WTC11 (cell line): ENCODE measurements at regions not wholly inside any gene's neighbourhood (a gene's known extent, or its start where the extent isn't known, plus 50 kb on each side); places are given as distances from the start of the nearest gene placed in this dataset.

Source experiments
- ATAC-seq: fragments of 200-7000 bp; cut with Tn5 transposase; 2 replicates; pipeline ENCODE4 v1.10.0; 2021; ENCODE audit warnings: mild to moderate bottlenecking, moderate library complexity
- CTCF ChIA-PET: fragments of 300-600 bp; sonication (Branson Sonifier 250); formaldehyde crosslinking; loops from one replicate; lab custom pipeline; 2021; ENCODE audit warnings: antibody characterized with exemption; lab: Charles Lee
- POLR2A ChIA-PET: fragments of 350-600 bp; sonication (Branson Sonifier 250); formaldehyde crosslinking; loops from one replicate; lab custom pipeline; 2021; ENCODE audit warnings: antibody characterized with exemption; lab: Charles Lee
- DNase-seq: peaks from one replicate; pipeline ENCODE4 v3.0.0; 2021; ENCODE audit warnings: low spot score
- H3K27ac Mint-ChIP-seq: 2 replicates; pipeline ENCODE4 v1.8.0; 2021; ENCODE audit warnings: mixed read lengths
- H3K27me3 Mint-ChIP-seq: 2 replicates; pipeline ENCODE4 v1.8.0; 2021; ENCODE audit warnings: low read depth, mild to moderate bottlenecking, moderate library complexity, mixed read lengths
- H3K36me3 Mint-ChIP-seq: 2 replicates; pipeline ENCODE4 v1.8.0; 2021; ENCODE audit warnings: mixed read lengths
- H3K4me1 Mint-ChIP-seq: 2 replicates; pipeline ENCODE4 v1.8.0; 2022; ENCODE audit warnings: mixed read lengths
- H3K4me3 Mint-ChIP-seq: 2 replicates; pipeline ENCODE4 v1.8.0; 2021; ENCODE audit warnings: mild to moderate bottlenecking, moderate library complexity, mixed read lengths
- H3K9me3 Mint-ChIP-seq: 2 replicates; pipeline ENCODE4 v1.8.0; 2021; ENCODE audit warnings: mixed read lengths
- E2F4 ChIP-seq: sonication (generic); formaldehyde crosslinking; IDR thresholded peaks from 2 replicates; pipeline ENCODE4 v1.8.1; 2022; ENCODE audit warnings: low read depth, mild to moderate bottlenecking, moderate library complexity, missing genetic modification reagents, borderline replicate concordance
- ELF4 ChIP-seq: sonication (generic); formaldehyde crosslinking; IDR thresholded peaks from 2 replicates; pipeline ENCODE4 v1.8.1; 2022; ENCODE audit warnings: low read depth, mild to moderate bottlenecking, moderate library complexity, missing genetic modification reagents
- EMX1 ChIP-seq: fragments of 250-450 bp; sonication (Bioruptor Pico); IDR thresholded peaks from 2 replicates; pipeline ENCODE4 v1.8.0; 2021; ENCODE audit warnings: mild to moderate bottlenecking
- FOXP1 ChIP-seq: sonication (generic); formaldehyde crosslinking; IDR thresholded peaks from 2 replicates; pipeline ENCODE4 v1.8.0; 2022; ENCODE audit warnings: missing genetic modification reagents, mild to moderate bottlenecking, moderate library complexity, borderline replicate concordance
- IRF2 ChIP-seq: sonication (generic); formaldehyde crosslinking; IDR thresholded peaks from 2 replicates; pipeline ENCODE4 v1.8.0; 2022; ENCODE audit warnings: low read depth, missing genetic modification reagents, borderline replicate concordance
- MXD4 ChIP-seq: fragments of 250-450 bp; sonication (Bioruptor Pico); IDR thresholded peaks from 2 replicates; pipeline ENCODE4 v1.8.0; 2021; ENCODE audit warnings: mild to moderate bottlenecking, moderate library complexity, borderline replicate concordance
- NR2C2 ChIP-seq: sonication (generic); formaldehyde crosslinking; IDR thresholded peaks from 2 replicates; pipeline ENCODE4 v1.8.0; 2022; ENCODE audit warnings: mild to moderate bottlenecking, missing genetic modification reagents
- NR3C1 ChIP-seq: sonication (generic); formaldehyde crosslinking; conservative IDR thresholded peaks from 2 replicates; pipeline ENCODE4 v1.8.1; 2023; ENCODE audit warnings: low read depth, mild to moderate bottlenecking, missing genetic modification reagents
- OVOL2 ChIP-seq: fragments of 250-450 bp; sonication (Bioruptor Pico); IDR thresholded peaks from 2 replicates; pipeline ENCODE4 v1.9.0; 2021; ENCODE audit warnings: mild to moderate bottlenecking, borderline replicate concordance
- SP1 ChIP-seq: sonication (generic); formaldehyde crosslinking; conservative IDR thresholded peaks from 2 replicates; pipeline ENCODE4 v1.8.1; 2022; ENCODE audit warnings: missing genetic modification reagents
- TEAD1 ChIP-seq: sonication (generic); formaldehyde crosslinking; IDR thresholded peaks from 2 replicates; pipeline ENCODE4 v1.8.0; 2022; ENCODE audit warnings: mild to moderate bottlenecking, missing genetic modification reagents
- TP53 ChIP-seq: sonication (generic); formaldehyde crosslinking; IDR thresholded peaks from 2 replicates; pipeline ENCODE4 v1.8.1; 2023; ENCODE audit warnings: mild to moderate bottlenecking, missing genetic modification reagents
- ZNF138 ChIP-seq: sonication (generic); formaldehyde crosslinking; conservative IDR thresholded peaks from 2 replicates; pipeline ENCODE4 v1.8.1; 2022; ENCODE audit warnings: mild to moderate bottlenecking, moderate library complexity, missing genetic modification reagents
- ZNF317 ChIP-seq: sonication (generic); formaldehyde crosslinking; IDR thresholded peaks from 2 replicates; pipeline ENCODE4 v1.8.1; 2023; ENCODE audit warnings: low read depth, mild to moderate bottlenecking, moderate library complexity, missing genetic modification reagents, borderline replicate concordance
- ZNF416 ChIP-seq: fragments of 250-450 bp; sonication (Bioruptor Pico); IDR thresholded peaks from 2 replicates; pipeline ENCODE4 v1.9.0; 2021; ENCODE audit warnings: mild to moderate bottlenecking, inconsistent platforms
- ZNF512 ChIP-seq: sonication (generic); formaldehyde crosslinking; IDR thresholded peaks from 2 replicates; pipeline ENCODE4 v1.8.1; 2022; ENCODE audit warnings: missing genetic modification reagents, borderline replicate concordance
- TF ChIP-seq, protein P1 (sequence below): sonication (generic); formaldehyde crosslinking; IDR thresholded peaks from 2 replicates; pipeline ENCODE4 v1.8.0; 2022; ENCODE audit warnings: missing genetic modification reagents
- TF ChIP-seq, protein P2 (sequence below): sonication (generic); formaldehyde crosslinking; IDR thresholded peaks from 2 replicates; pipeline ENCODE4 v1.8.0; 2022; ENCODE audit warnings: mild to moderate bottlenecking, missing genetic modification reagents
- TF ChIP-seq, protein P3 (sequence below): sonication (generic); formaldehyde crosslinking; IDR thresholded peaks from 2 replicates; pipeline ENCODE4 v1.8.0; 2022; ENCODE audit warnings: mild to moderate bottlenecking, missing genetic modification reagents
- TF ChIP-seq, protein P4 (sequence below): sonication (generic); formaldehyde crosslinking; IDR thresholded peaks from 2 replicates; pipeline ENCODE4 v1.8.0; 2023; ENCODE audit warnings: missing genetic modification reagents
- TF ChIP-seq, protein P5 (sequence below): sonication (generic); formaldehyde crosslinking; IDR thresholded peaks from 2 replicates; pipeline ENCODE4 v1.8.1; 2023; ENCODE audit warnings: mild to moderate bottlenecking, missing genetic modification reagents, moderate library complexity

GRCh38 chr17:33972763-33973162 is 282.3 kb upstream of the CCL2 start (continued):
- TF ChIP-seq, protein P1, sequence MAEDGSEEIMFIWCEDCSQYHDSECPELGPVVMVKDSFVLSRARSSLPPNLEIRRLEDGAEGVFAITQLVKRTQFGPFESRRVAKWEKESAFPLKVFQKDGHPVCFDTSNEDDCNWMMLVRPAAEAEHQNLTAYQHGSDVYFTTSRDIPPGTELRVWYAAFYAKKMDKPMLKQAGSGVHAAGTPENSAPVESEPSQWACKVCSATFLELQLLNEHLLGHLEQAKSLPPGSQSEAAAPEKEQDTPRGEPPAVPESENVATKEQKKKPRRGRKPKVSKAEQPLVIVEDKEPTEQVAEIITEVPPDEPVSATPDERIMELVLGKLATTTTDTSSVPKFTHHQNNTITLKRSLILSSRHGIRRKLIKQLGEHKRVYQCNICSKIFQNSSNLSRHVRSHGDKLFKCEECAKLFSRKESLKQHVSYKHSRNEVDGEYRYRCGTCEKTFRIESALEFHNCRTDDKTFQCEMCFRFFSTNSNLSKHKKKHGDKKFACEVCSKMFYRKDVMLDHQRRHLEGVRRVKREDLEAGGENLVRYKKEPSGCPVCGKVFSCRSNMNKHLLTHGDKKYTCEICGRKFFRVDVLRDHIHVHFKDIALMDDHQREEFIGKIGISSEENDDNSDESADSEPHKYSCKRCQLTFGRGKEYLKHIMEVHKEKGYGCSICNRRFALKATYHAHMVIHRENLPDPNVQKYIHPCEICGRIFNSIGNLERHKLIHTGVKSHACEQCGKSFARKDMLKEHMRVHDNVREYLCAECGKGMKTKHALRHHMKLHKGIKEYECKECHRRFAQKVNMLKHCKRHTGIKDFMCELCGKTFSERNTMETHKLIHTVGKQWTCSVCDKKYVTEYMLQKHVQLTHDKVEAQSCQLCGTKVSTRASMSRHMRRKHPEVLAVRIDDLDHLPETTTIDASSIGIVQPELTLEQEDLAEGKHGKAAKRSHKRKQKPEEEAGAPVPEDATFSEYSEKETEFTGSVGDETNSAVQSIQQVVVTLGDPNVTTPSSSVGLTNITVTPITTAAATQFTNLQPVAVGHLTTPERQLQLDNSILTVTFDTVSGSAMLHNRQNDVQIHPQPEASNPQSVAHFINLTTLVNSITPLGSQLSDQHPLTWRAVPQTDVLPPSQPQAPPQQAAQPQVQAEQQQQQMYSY (CRISPR knock-in tag): no peak
- TF ChIP-seq, protein P2, sequence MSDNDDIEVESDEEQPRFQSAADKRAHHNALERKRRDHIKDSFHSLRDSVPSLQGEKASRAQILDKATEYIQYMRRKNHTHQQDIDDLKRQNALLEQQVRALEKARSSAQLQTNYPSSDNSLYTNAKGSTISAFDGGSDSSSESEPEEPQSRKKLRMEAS (CRISPR knock-in tag): no peak
- TF ChIP-seq OVOL2 (CRISPR knock-in tag) (no peak), NR2C2 (CRISPR knock-in tag) (no peak), ZNF317 (no peak), MXD4 (no peak), FOXP1 (no peak), TEAD1 (CRISPR knock-in tag) (no peak), EMX1 (no peak), E2F4 (CRISPR knock-in tag) (no peak), ZNF138 (CRISPR knock-in tag) (no peak), ELF4 (CRISPR knock-in tag) (no peak)
- TF ChIP-seq, protein P3, sequence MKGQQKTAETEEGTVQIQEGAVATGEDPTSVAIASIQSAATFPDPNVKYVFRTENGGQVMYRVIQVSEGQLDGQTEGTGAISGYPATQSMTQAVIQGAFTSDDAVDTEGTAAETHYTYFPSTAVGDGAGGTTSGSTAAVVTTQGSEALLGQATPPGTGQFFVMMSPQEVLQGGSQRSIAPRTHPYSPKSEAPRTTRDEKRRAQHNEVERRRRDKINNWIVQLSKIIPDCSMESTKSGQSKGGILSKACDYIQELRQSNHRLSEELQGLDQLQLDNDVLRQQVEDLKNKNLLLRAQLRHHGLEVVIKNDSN (CRISPR knock-in tag): no peak
- TF ChIP-seq, protein P4, sequence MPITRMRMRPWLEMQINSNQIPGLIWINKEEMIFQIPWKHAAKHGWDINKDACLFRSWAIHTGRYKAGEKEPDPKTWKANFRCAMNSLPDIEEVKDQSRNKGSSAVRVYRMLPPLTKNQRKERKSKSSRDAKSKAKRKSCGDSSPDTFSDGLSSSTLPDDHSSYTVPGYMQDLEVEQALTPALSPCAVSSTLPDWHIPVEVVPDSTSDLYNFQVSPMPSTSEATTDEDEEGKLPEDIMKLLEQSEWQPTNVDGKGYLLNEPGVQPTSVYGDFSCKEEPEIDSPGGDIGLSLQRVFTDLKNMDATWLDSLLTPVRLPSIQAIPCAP: no peak
- TF ChIP-seq, protein P5, sequence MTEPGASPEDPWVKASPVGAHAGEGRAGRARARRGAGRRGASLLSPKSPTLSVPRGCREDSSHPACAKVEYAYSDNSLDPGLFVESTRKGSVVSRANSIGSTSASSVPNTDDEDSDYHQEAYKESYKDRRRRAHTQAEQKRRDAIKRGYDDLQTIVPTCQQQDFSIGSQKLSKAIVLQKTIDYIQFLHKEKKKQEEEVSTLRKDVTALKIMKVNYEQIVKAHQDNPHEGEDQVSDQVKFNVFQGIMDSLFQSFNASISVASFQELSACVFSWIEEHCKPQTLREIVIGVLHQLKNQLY (CRISPR knock-in tag): no peak

DNA sequence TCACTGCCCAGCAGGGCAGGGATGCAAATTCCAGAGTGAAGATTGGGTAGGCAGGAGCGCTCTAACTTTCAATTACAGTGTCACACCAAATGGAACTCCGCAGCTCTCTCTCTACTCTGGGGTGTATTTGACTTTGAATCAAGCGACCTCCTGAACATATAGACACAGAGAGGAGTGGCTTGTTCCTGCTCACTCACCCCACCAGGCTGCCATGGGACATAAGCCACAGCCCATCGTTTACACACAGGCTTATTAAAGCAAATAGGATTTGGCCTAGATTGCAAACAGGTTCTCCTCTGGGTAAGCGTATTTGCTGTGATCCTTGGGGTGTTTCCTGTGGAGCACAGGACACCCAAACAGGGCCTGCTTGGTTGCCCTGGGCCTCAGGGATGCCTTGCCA is 281.6 kb upstream of the CCL2 start:
- no peak overlapping the region for H3K4me3 Mint-ChIP-seq
- TF ChIP-seq NR3C1 (CRISPR knock-in tag): no peak
- no peaks in the 10 kb centered on the region for H3K27me3 Mint-ChIP-seq
- H3K27ac Mint-ChIP-seq: no peak overlapping the region
- no peaks in the 10 kb centered on the region for H3K36me3 Mint-ChIP-seq
- ATAC-seq (no peak), DNase-seq (no peak)
- POLR2A ChIA-PET: no interaction called here
- peaks cover 22% of the 10 kb centered on the region for H3K4me1 Mint-ChIP-seq
- CTCF ChIA-PET: interaction anchor here (0.8 to 1.3 kb wide), 6 partner anchors 9 to 388 kb away, joined by 3 to 4 read pairs (median 4); no protein-coding TSS in a partner anchor
- H3K9me3 Mint-ChIP-seq: peaks cover 7% of the 10 kb centered on the region

- CTCF ChIA-PET: interaction anchor here (0.8 kb wide), 3 partner anchors 10 to 223 kb away, joined by 3 read pairs; no protein-coding TSS in a partner anchor
- H3K4me1 Mint-ChIP-seq: peaks cover 14% of the 10 kb centered on the region
These were observed 280.8 kb upstream of the CCL2 start for GRCh38 chr17:33974276-33974675.

More at GRCh38 chr17:33974276-33974675, 280.8 kb upstream of the CCL2 start:
- ATAC-seq: no peak
- no peaks in the 10 kb centered on the region for H3K27me3 Mint-ChIP-seq
- no peak for DNase-seq
- TF ChIP-seq IRF2 (no peak), ZNF416 (CRISPR knock-in tag) (no peak), SP1 (no peak), TP53 (no peak), ZNF317 (no peak), ZNF512 (CRISPR knock-in tag) (no peak)
- H3K9me3 Mint-ChIP-seq: peaks cover 9% of the 10 kb centered on the region
- H3K36me3 Mint-ChIP-seq: no peaks in the 10 kb centered on the region
- POLR2A ChIA-PET: no interaction called here
- no peak overlapping the region for H3K27ac Mint-ChIP-seq
- no peak overlapping the region for H3K4me3 Mint-ChIP-seq
